K562 (cell line): ENCODE measurements at regions not wholly inside any gene's neighbourhood (a gene's known extent, or its start where the extent isn't known, plus 50 kb on each side); places are given as distances from the start of the nearest gene placed in this dataset.

ENCODE experiments used
- ATAC-seq: fragments of 200-7000 bp; cut with Tn5 transposase; 3 replicates; pipeline ENCODE4 v1.9.1; 2020; ENCODE audit warnings: moderate library complexity
- BruUV-seq: library from RNA; stranded (reverse); fragments of 400-500 nt; replicated peaks from 2 replicates; lab custom pipeline; 2021; lab: Mats Ljungman, UMichigan
- CTCF ChIA-PET: fragments of 300-600 bp; formaldehyde crosslinking; extraction: SDS; loops from one replicate; lab custom pipeline; 2021; ENCODE audit warnings: low intra/inter-chr PET ratio; lab: Yijun Ruan, JAX
- POLR2A ChIA-PET: fragments of 300-600, 350-650 bp; sonication (Branson Sonifier 250); formaldehyde crosslinking; extraction: SDS; loops from one replicate; lab custom pipeline; 2021; ENCODE audit warnings: antibody characterized with exemption, inconsistent platforms; lab: Yijun Ruan, JAX
- DNase-seq, 4 experiments: peaks; one replicate each; pipeline versions ENCODE4 v3.0.0 to v3.0.0-alpha.2; 2011 to 2018; ENCODE audit warnings: low spot score in 3 of 4, mixed read lengths in 3 of 4; ENCODE audit errors: extremely low read depth in 1 of 4
- FAIRE-seq: peaks from 2 replicates; lab custom pipeline; 2011; peaks lifted over from hg19 to GRCh38; lab: Jason Lieb, UNC
- H2AFZ ChIP-seq: 2 replicates; pipeline ENCODE4 v1.6.0; 2011; ENCODE audit warnings: low read depth, low read length, control low read depth, inconsistent platforms
- H3K27ac ChIP-seq: fragments of 200-600 bp; 3 replicates; pipeline ENCODE4 v1.8.0; 2011; ENCODE audit warnings: low read depth, mild to moderate bottlenecking, control low read depth, inconsistent platforms, low read length, moderate library complexity, mixed read lengths; ENCODE audit errors: extremely low read depth
- H3K27me3 ChIP-seq, 2 experiments: fragments of 300-600 bp in 1 of 2; 2 replicates in 1 of 2; 3 replicates in 1 of 2; pipeline versions ENCODE4 v1.6.0 to v1.8.0; 2011; ENCODE audit warnings: inconsistent platforms in 2 of 2, low read length in 2 of 2, mild to moderate bottlenecking in 1 of 2, mixed read lengths in 1 of 2, moderate library complexity in 1 of 2; ENCODE audit not compliant: control insufficient read depth in 2 of 2, insufficient read depth in 2 of 2
- H3K36me3 ChIP-seq: fragments of 300-600 bp; 3 replicates; pipeline ENCODE4 v1.8.0; 2011; ENCODE audit warnings: mild to moderate bottlenecking, low read length, inconsistent platforms; ENCODE audit not compliant: control insufficient read depth, insufficient read depth
- H3K4me1 ChIP-seq, 2 experiments: fragments of 200-600 bp in 1 of 2; replicated peaks in 1 of 2; 2 replicates in 1 of 2; 3 replicates in 1 of 2; pipeline versions ENCODE4 v1.5.1 to v1.8.0; 2011; ENCODE audit warnings: inconsistent platforms in 2 of 2, low read length in 2 of 2, mild to moderate bottlenecking in 1 of 2, mixed read lengths in 1 of 2, moderate library complexity in 1 of 2; ENCODE audit not compliant: control insufficient read depth in 2 of 2, insufficient read depth in 2 of 2
- H3K4me2 ChIP-seq: 2 replicates; pipeline ENCODE4 v1.6.1; 2011; ENCODE audit warnings: low read length, control low read depth, inconsistent platforms, mixed read lengths; ENCODE audit not compliant: insufficient read depth
- H3K4me3 ChIP-seq: fragments of 200-600 bp; sonication (generic), shearing (Covaris generic); 2 replicates; pipeline ENCODE4 v1.5.1; 2016; ENCODE audit warnings: control low read depth, inconsistent platforms
- H3K79me2 ChIP-seq: fragments of 200-600 bp; 3 replicates; pipeline ENCODE4 v1.8.0; 2011; ENCODE audit warnings: low read length, inconsistent platforms; ENCODE audit not compliant: control insufficient read depth, insufficient read depth
- H3K9ac ChIP-seq, 2 experiments: 2 replicates each; pipeline versions ENCODE4 v1.6.0 to v1.6.1; 2011; ENCODE audit warnings: low read depth in 2 of 2, low read length in 2 of 2, control low read depth in 1 of 2, inconsistent platforms in 1 of 2, mild to moderate bottlenecking in 1 of 2, mixed read lengths in 1 of 2; ENCODE audit not compliant: insufficient read depth in 1 of 2
- H3K9me1 ChIP-seq: one replicate; pipeline ENCODE4 v1.6.0; 2011; ENCODE audit warnings: inconsistent platforms, mild to moderate bottlenecking, low read length, moderate library complexity; ENCODE audit not compliant: control insufficient read depth, insufficient read depth
- H3K9me3 ChIP-seq: replicated peaks from 2 replicates; pipeline ENCODE4 v1.5.1; 2011; ENCODE audit warnings: low read depth, low read length, inconsistent platforms; ENCODE audit not compliant: control insufficient read depth, insufficient read depth
- H4K20me1 ChIP-seq: replicated peaks from 2 replicates; pipeline ENCODE4 v1.6.1; 2011; ENCODE audit warnings: low read length, inconsistent platforms, mixed read lengths; ENCODE audit not compliant: control insufficient read depth, insufficient read depth
- ATF1 ChIP-seq, 2 experiments: fragments of 450-650 bp in 1 of 2; IDR thresholded peaks; 2 replicates each; pipeline ENCODE4 v1.6.1; 2016; ENCODE audit warnings: missing compliant biosample characterization in 1 of 2, missing genetic modification characterization in 1 of 2
- ATF3 ChIP-seq, 2 experiments: fragments of 450-650 bp in 1 of 2; sonication (generic) in 1 of 2; formaldehyde crosslinking in 1 of 2; IDR thresholded peaks in 1 of 2; conservative IDR thresholded peaks in 1 of 2; 2 replicates each; pipeline versions ENCODE4 v1.6.1 to v1.8.1; 2016 to 2023; ENCODE audit warnings: mild to moderate bottlenecking in 2 of 2, moderate library complexity in 2 of 2, inconsistent platforms in 1 of 2, missing genetic modification reagents in 1 of 2
- MCM2 ChIP-seq: fragments of 450-650 bp; IDR thresholded peaks from 2 replicates; pipeline ENCODE4 v1.6.1; 2017; ENCODE audit warnings: low read depth, mild to moderate bottlenecking
- REST ChIP-seq, 2 experiments: fragments of 450-650 bp; formaldehyde crosslinking in 1 of 2; IDR thresholded peaks; 2 replicates each; pipeline versions ENCODE4 v1.4.0 to v1.6.1; 2014 to 2020; ENCODE audit warnings: mild to moderate bottlenecking in 2 of 2, borderline replicate concordance in 1 of 2, low read depth in 1 of 2
- ZNF316 ChIP-seq: fragments of 450-650 bp; IDR thresholded peaks from 2 replicates; pipeline ENCODE4 v1.6.1; 2016
- WGBS: fragments of 100-300 bp; shearing (Covaris generic); methylation state at CpG from one replicate; pipeline ENCODE4 v1.1.6; 2016; ENCODE audit warnings: low coverage, mixed read lengths; ENCODE audit not compliant: insufficient coverage; ENCODE audit errors: missing lambda C conversion rate; 5-methylcytosine and 5-hydroxymethylcytosine counted together
- in situ Hi-C: fragments of 300-500 bp; cut with MboI; formaldehyde crosslinking; loops from 4 replicates; pipeline ENCODE4 v1.15.0; 2018; ENCODE audit warnings: inconsistent platforms, mixed read lengths
- intact Hi-C: fragments of 100-400 bp; cut with micrococcal nuclease; formaldehyde crosslinking; loops from 2 replicates; pipeline ENCODE4 v1.14.2; 2022

GRCh38 chr2:5433855-5434254 is 258.3 kb upstream of the SOX11 start (continued):
- no peak for TF ChIP-seq REST (IDR thresholded peaks at IDR 0.05; ENCODE audit: borderline replicate concordance)
- no peak for TF ChIP-seq REST (CRISPR knock-in tag; IDR thresholded peaks at IDR 0.05; ENCODE audit: low read depth)
- TF ChIP-seq, all 486 proteins: peak for 0

GRCh38 chr2:5437375-5437774 is 254.8 kb upstream of the SOX11 start:
- Histone ChIP-seq H3K27me3 (no peaks in the 10 kb centered on the region), H4K20me1 (no peaks in the 10 kb centered on the region), H3K79me2 (no peaks in the 10 kb centered on the region), H3K36me3 (no peaks in the 10 kb centered on the region), H3K9me1 (no peaks in the 10 kb centered on the region), H2AFZ (no peak overlapping the region), H3K9ac (no peak overlapping the region), H3K4me2 (no peak overlapping the region), H3K4me3 (no peak overlapping the region), H3K9me3 (0 out of 2 replicates have a peak, but pooled peaks cover 2% of the 10 kb centered on the region), H3K4me1 (no peaks in the 10 kb centered on the region), H3K27ac (no peak overlapping the region)
- FAIRE-seq (no peak), ATAC-seq (no peak), DNase-seq (no peak)
- intact Hi-C loops (no loop called here), in situ Hi-C loops (no loop called here)
- ChIA-PET CTCF (no interaction called here), POLR2A (no interaction called here)
- BruUV-seq, result no TSS peak
- WGBS, result 0% methylated on average over 4 of the region's 4 CpGs
- no peak for TF ChIP-seq ZNF316
- TF ChIP-seq MCM2, result no peak
- no peak for TF ChIP-seq ATF1 (CRISPR knock-in tag; IDR thresholded peaks at IDR 0.05)
- peak; percentile 48; the same call in 1 of the 2 replicates for TF ChIP-seq ATF1 (tag; IDR thresholded peaks at IDR 0.05)
- peak; percentile 34; the same call in 1 of the 2 replicates for TF ChIP-seq ATF3 (IDR thresholded peaks at IDR 0.05)
- no peak for TF ChIP-seq ATF3 (CRISPR knock-in tag; conservative IDR thresholded peaks at IDR 0.05)
